Caco-2 (cell line): ENCODE measurements at regions not wholly inside any gene's neighbourhood (a gene's known extent, or its start where the extent isn't known, plus 50 kb on each side); places are given as distances from the start of the nearest gene placed in this dataset.

Experiments
- BruUV-seq: library from RNA; stranded (reverse); fragments of 400-500 nt; replicated peaks from 2 replicates; lab custom pipeline; 2021; lab: Mats Ljungman, UMichigan
- CTCF ChIA-PET: fragments of 300-600 bp; sonication (Branson Sonifier 250); formaldehyde crosslinking; loops from one replicate; lab custom pipeline; 2022; ENCODE audit warnings: antibody characterized with exemption; lab: Charles Lee
- POLR2A ChIA-PET: fragments of 300-600 bp; sonication (Branson Sonifier 250); formaldehyde crosslinking; loops from one replicate; lab custom pipeline; 2022; ENCODE audit warnings: antibody characterized with exemption; lab: Charles Lee
- DNase-seq, 2 experiments: peaks; one replicate each; pipeline versions ENCODE4 v3.0.0 to v3.0.0-alpha.2; 2020 to 2022
- H3K27me3 ChIP-seq: replicated peaks from 2 replicates; pipeline ENCODE4 v1.6.0; 2011; ENCODE audit warnings: low read length; ENCODE audit not compliant: control insufficient read depth, insufficient read depth
- H3K36me3 ChIP-seq: 2 replicates; pipeline ENCODE4 v1.5.1; 2011; ENCODE audit warnings: low read length; ENCODE audit not compliant: control insufficient read depth, insufficient read depth
- H3K4me1 ChIP-seq: fragments of 250-450 bp; sonication (Bioruptor Pico); 2 replicates; pipeline ENCODE4 v1.5.1; 2020; ENCODE audit warnings: mild to moderate bottlenecking
- H3K4me3 ChIP-seq: 2 replicates; pipeline ENCODE4 v1.5.1; 2011; ENCODE audit warnings: low read depth, mild to moderate bottlenecking, control low read depth, low read length
- H3K9me3 ChIP-seq: fragments of 250-450 bp; sonication (Bioruptor Pico); 2 replicates; pipeline ENCODE4 v1.5.1; 2020; ENCODE audit warnings: mild to moderate bottlenecking, moderate library complexity
- H3K27ac Mint-ChIP-seq: one replicate; pipeline ENCODE4 v1.8.0; 2022; ENCODE audit warnings: mixed read lengths; ENCODE audit not compliant: unreplicated experiment
- H3K27me3 Mint-ChIP-seq: one replicate; pipeline ENCODE4 v1.8.0; 2022; ENCODE audit warnings: mixed read lengths; ENCODE audit not compliant: insufficient read depth, unreplicated experiment
- H3K36me3 Mint-ChIP-seq: one replicate; pipeline ENCODE4 v1.8.0; 2022; ENCODE audit warnings: mild to moderate bottlenecking, mixed read lengths; ENCODE audit not compliant: insufficient read depth, unreplicated experiment
- H3K4me1 Mint-ChIP-seq: one replicate; pipeline ENCODE4 v1.8.0; 2022; ENCODE audit warnings: low read depth, mixed read lengths; ENCODE audit not compliant: unreplicated experiment
- H3K4me3 Mint-ChIP-seq: one replicate; pipeline ENCODE4 v1.8.0; 2022; ENCODE audit warnings: mild to moderate bottlenecking, moderate library complexity, mixed read lengths; ENCODE audit not compliant: unreplicated experiment
- H3K9me3 Mint-ChIP-seq: one replicate; pipeline ENCODE4 v1.8.0; 2022; ENCODE audit warnings: mixed read lengths; ENCODE audit not compliant: unreplicated experiment
- CTCF ChIP-seq, 2 experiments: fragments of 200-600 bp in 1 of 2; IDR thresholded peaks; 1 replicate in 1 of 2; 2 replicates in 1 of 2; pipeline versions ENCODE4 v1.5.1 to v1.8.0; 2011 to 2022; ENCODE audit warnings: antibody characterized with exemption in 1 of 2, control low read depth in 1 of 2, inconsistent platforms in 1 of 2, low read depth in 1 of 2, low read length in 1 of 2, mild to moderate bottlenecking in 1 of 2, moderate library complexity in 1 of 2; ENCODE audit not compliant: insufficient read depth in 1 of 2, severe bottlenecking in 1 of 2, unreplicated experiment in 1 of 2
- intact Hi-C: fragments of 100-400 bp; cut with micrococcal nuclease; formaldehyde crosslinking; loops from one replicate; pipeline ENCODE4 v1.10.0; 2022; ENCODE audit not compliant: unreplicated experiment

GRCh38 chr22:27420195-27420816 lies 381.2 kb downstream of the MN1 start:
- Mint-ChIP-seq H3K27ac (no peak overlapping the region), H3K27me3 (peaks cover 13% of the 10 kb centered on the region), H3K4me3 (no peak overlapping the region), H3K4me1 (no peaks in the 10 kb centered on the region), H3K36me3 (no peaks in the 10 kb centered on the region), H3K9me3 (peaks cover 17% of the 10 kb centered on the region)
- intact Hi-C loops = no loop called here
- no peak for DNase-seq
- Histone ChIP-seq H3K36me3 (no peaks in the 10 kb centered on the region), H3K9me3 (no peaks in the 10 kb centered on the region), H3K27me3 (no peaks in the 10 kb centered on the region), H3K4me1 (no peaks in the 10 kb centered on the region), H3K4me3 (no peak overlapping the region)
- ChIA-PET POLR2A (no interaction called here), CTCF (no interaction called here)
- BruUV-seq = no TSS peak
- no peak for TF ChIP-seq CTCF (IDR thresholded peaks at IDR 0.05; ENCODE audit: insufficient read depth in 1 of 2, low read depth in 1 of 2, low read length in 1 of 2, severe bottlenecking in 1 of 2, unreplicated experiment in 1 of 2)

- intact Hi-C loops = no loop called here
- H3K27me3 ChIP-seq = no peaks in the 10 kb centered on the region
- CTCF ChIA-PET = interaction anchor here (0.7 kb wide), 1 partner anchor 532 kb away, joined by 4 read pairs; no protein-coding TSS in a partner anchor
- Mint-ChIP-seq H3K4me1 (no peaks in the 10 kb centered on the region), H3K36me3 (no peaks in the 10 kb centered on the region), H3K27ac (no peak overlapping the region), H3K4me3 (no peak overlapping the region), H3K27me3 (peaks cover 12% of the 10 kb centered on the region), H3K9me3 (peaks cover 17% of the 10 kb centered on the region)
- no peaks in the 10 kb centered on the region for H3K36me3 ChIP-seq
- H3K4me3 ChIP-seq = no peak overlapping the region
- no peak for TF ChIP-seq CTCF (IDR thresholded peaks at IDR 0.05; ENCODE audit: insufficient read depth in 1 of 2, low read depth in 1 of 2, low read length in 1 of 2, severe bottlenecking in 1 of 2, unreplicated experiment in 1 of 2)
- H3K4me1 ChIP-seq = no peaks in the 10 kb centered on the region
- no TSS peak for BruUV-seq
- H3K9me3 ChIP-seq = no peaks in the 10 kb centered on the region
- POLR2A ChIA-PET = no interaction called here
- DNase-seq = no peak
These were observed 380.7 kb downstream of the MN1 start for GRCh38 chr22:27420817-27421361.

DNA sequence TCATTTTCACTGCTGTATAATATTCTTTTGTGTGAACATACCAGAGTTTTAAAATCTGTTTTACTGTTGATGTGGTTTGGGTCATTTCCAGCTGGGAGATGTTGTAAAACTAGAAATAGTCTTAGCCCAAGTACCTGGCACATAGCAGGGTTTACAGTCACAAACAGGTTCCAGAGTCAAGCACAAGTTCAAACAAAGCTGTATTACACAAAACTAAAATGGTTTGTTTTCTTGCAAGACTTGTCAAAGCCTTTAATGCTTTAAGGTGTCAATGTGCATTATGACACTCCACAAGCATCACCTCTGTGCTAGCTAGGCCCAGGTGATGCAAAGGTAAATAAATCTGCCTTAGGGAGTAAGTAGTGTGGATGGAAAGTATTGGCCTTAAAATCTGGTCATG lies 379.1 kb downstream of the MN1 start:
- no peak overlapping the region for H3K27ac Mint-ChIP-seq
- no peaks in the 10 kb centered on the region for H3K36me3 ChIP-seq
- DNase-seq = no peak
- CTCF ChIA-PET = no interaction called here
- H3K9me3 Mint-ChIP-seq = peaks cover 20% of the 10 kb centered on the region
- TF ChIP-seq CTCF (IDR thresholded peaks at IDR 0.05; ENCODE audit: insufficient read depth in 1 of 2, low read depth in 1 of 2, low read length in 1 of 2, severe bottlenecking in 1 of 2, unreplicated experiment in 1 of 2) = no peak
- H3K4me3 Mint-ChIP-seq = no peak overlapping the region
- H3K36me3 Mint-ChIP-seq = no peaks in the 10 kb centered on the region
- H3K4me3 ChIP-seq = no peak overlapping the region
- BruUV-seq = no TSS peak
- H3K4me1 ChIP-seq = no peaks in the 10 kb centered on the region
- H3K4me1 Mint-ChIP-seq = no peaks in the 10 kb centered on the region
- no peaks in the 10 kb centered on the region for H3K27me3 ChIP-seq
- H3K9me3 ChIP-seq = no peaks in the 10 kb centered on the region
- peaks cover 3% of the 10 kb centered on the region for H3K27me3 Mint-ChIP-seq
- intact Hi-C loops = no loop called here
- POLR2A ChIA-PET = no interaction called here
